ENCODE measurements at regions not wholly inside any gene's neighbourhood (a gene's known extent, or its start where the extent isn't known, plus 50 kb on each side); places are given as distances from the start of the nearest gene placed in this dataset.

GRCh38 chr9:26012797-26013196, 334.6 kb upstream of the TUSC1 start:
- intact Hi-C loops (cut with micrococcal nuclease): no loop called here
- TF ChIP-seq CTCF (IDR thresholded peaks at IDR 0.05; ENCODE audit: borderline replicate concordance): no peak

GRCh38 chr9:25994605-25995004, 316.4 kb upstream of the TUSC1 start:
- Histone ChIP-seq H3K27me3 (ENCODE audit: low read depth) (no peaks in the 10 kb centered on the region), H3K4me3 (no peak overlapping the region), H3K36me3 (no peaks in the 10 kb centered on the region), H3K9me3 (replicated peaks) (peaks cover 60% of the 10 kb centered on the region), H3K4me1 (no peaks in the 10 kb centered on the region), H3K27ac (replicated peaks) (no peak overlapping the region)
- intact Hi-C loops (cut with micrococcal nuclease): no loop called here
- no peak for DNase-seq
- TF ChIP-seq CTCF (IDR thresholded peaks at IDR 0.05; ENCODE audit: borderline replicate concordance): no peak

More at GRCh38 chr9:26012797-26013196, 334.6 kb upstream of the TUSC1 start:
- Histone ChIP-seq H3K27ac (replicated peaks) (no peak overlapping the region), H3K9me3 (replicated peaks) (peaks cover 14% of the 10 kb centered on the region), H3K4me1 (no peaks in the 10 kb centered on the region), H3K36me3 (no peaks in the 10 kb centered on the region), H3K27me3 (ENCODE audit: low read depth) (no peaks in the 10 kb centered on the region), H3K4me3 (no peak overlapping the region)
- DNase-seq: no peak

- intact Hi-C loops (cut with micrococcal nuclease): no loop called here
- no peak overlapping the region for H3K4me3 ChIP-seq
- H3K27me3 ChIP-seq (ENCODE audit: low read depth): no peaks in the 10 kb centered on the region
- no peak for DNase-seq
- H3K4me1 ChIP-seq: no peaks in the 10 kb centered on the region
- H3K9me3 ChIP-seq (replicated peaks): peaks cover 94% of the 10 kb centered on the region
- no peaks in the 10 kb centered on the region for H3K36me3 ChIP-seq
- TF ChIP-seq CTCF (IDR thresholded peaks at IDR 0.05; ENCODE audit: borderline replicate concordance): no peak
- no peak overlapping the region for H3K27ac ChIP-seq (replicated peaks)
Observed at GRCh38 chr9:25990376-25990775, 312.1 kb upstream of the TUSC1 start.

- H3K4me1 ChIP-seq: no peaks in the 10 kb centered on the region
- H3K27me3 ChIP-seq (ENCODE audit: low read depth): no peaks in the 10 kb centered on the region
- H3K4me3 ChIP-seq: no peak overlapping the region
- no peak for DNase-seq
- intact Hi-C loops (cut with micrococcal nuclease): no loop called here
- H3K27ac ChIP-seq (replicated peaks): no peak overlapping the region
- H3K36me3 ChIP-seq: no peaks in the 10 kb centered on the region
- no peak for TF ChIP-seq CTCF (IDR thresholded peaks at IDR 0.05; ENCODE audit: borderline replicate concordance)
- peaks cover 27% of the 10 kb centered on the region for H3K9me3 ChIP-seq (replicated peaks)
Observed at GRCh38 chr9:25975667-25976066, 297.4 kb upstream of the TUSC1 start.

GRCh38 chr9:25964239-25964638, 286.0 kb upstream of the TUSC1 start:
- Histone ChIP-seq H3K4me3 (no peak overlapping the region), H3K4me1 (no peaks in the 10 kb centered on the region), H3K9me3 (replicated peaks) (peaks cover 34% of the 10 kb centered on the region), H3K36me3 (no peaks in the 10 kb centered on the region), H3K27ac (replicated peaks) (no peak overlapping the region), H3K27me3 (ENCODE audit: low read depth) (no peaks in the 10 kb centered on the region)
- DNase-seq: no peak
- intact Hi-C loops (cut with micrococcal nuclease): no loop called here
- peak; percentile 11 for TF ChIP-seq CTCF (IDR thresholded peaks at IDR 0.05; ENCODE audit: borderline replicate concordance)

GRCh38 chr9:25960178-25960577, 281.9 kb upstream of the TUSC1 start:
- H3K36me3 ChIP-seq: no peaks in the 10 kb centered on the region
- H3K27me3 ChIP-seq (ENCODE audit: low read depth): no peaks in the 10 kb centered on the region
- no peak overlapping the region for H3K4me3 ChIP-seq
- DNase-seq: no peak
- intact Hi-C loops (cut with micrococcal nuclease): no loop called here
- TF ChIP-seq CTCF (IDR thresholded peaks at IDR 0.05; ENCODE audit: borderline replicate concordance): no peak
- H3K27ac ChIP-seq (replicated peaks): no peak overlapping the region
- H3K9me3 ChIP-seq (replicated peaks): peaks cover 25% of the 10 kb centered on the region
- H3K4me1 ChIP-seq: no peaks in the 10 kb centered on the region
